ENCODE measurements at regions not wholly inside any gene's neighbourhood (a gene's known extent, or its start where the extent isn't known, plus 50 kb on each side); places are given as distances from the start of the nearest gene placed in this dataset.

DNA sequence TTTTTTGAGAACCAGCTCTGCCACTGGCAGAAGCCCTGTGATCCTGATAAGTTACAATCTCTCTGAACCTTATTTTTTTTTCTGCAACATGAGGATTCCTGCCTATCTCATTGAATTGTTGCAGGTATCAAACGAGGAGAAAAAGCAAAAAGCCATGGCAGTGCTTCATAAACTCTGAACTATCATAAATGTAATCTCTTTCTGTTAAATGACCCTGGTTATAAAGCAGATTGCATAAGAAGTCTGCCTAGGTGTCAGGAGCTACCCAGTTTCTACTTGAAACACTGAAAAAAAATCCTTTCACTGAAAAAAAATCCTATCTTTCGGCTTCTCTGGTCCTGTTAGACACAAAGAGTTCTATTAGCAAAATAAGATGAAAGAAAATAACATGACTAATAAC lies 172.7 kb downstream of the FAM43A start:
- TF ChIP-seq, protein P1, sequence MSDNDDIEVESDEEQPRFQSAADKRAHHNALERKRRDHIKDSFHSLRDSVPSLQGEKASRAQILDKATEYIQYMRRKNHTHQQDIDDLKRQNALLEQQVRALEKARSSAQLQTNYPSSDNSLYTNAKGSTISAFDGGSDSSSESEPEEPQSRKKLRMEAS (IDR thresholded peaks at IDR 0.05) = no peak
- TF ChIP-seq YY1 (IDR thresholded peaks at IDR 0.05; ENCODE audit: low read depth) (no peak), TAF1 (IDR thresholded peaks at IDR 0.05; ENCODE audit: low read depth) (no peak)
